K562 (cell line): ENCODE measurements at regions not wholly inside any gene's neighbourhood (a gene's known extent, or its start where the extent isn't known, plus 50 kb on each side); places are given as distances from the start of the nearest gene placed in this dataset.

Source experiments
- ATAC-seq: fragments of 200-7000 bp; cut with Tn5 transposase; 3 replicates; pipeline ENCODE4 v1.9.1; 2020; ENCODE audit warnings: moderate library complexity
- BruUV-seq: library from RNA; stranded (reverse); fragments of 400-500 nt; replicated peaks from 2 replicates; lab custom pipeline; 2021; lab: Mats Ljungman, UMichigan
- CTCF ChIA-PET: fragments of 300-600 bp; formaldehyde crosslinking; extraction: SDS; loops from one replicate; lab custom pipeline; 2021; ENCODE audit warnings: low intra/inter-chr PET ratio; lab: Yijun Ruan, JAX
- POLR2A ChIA-PET: fragments of 300-600, 350-650 bp; sonication (Branson Sonifier 250); formaldehyde crosslinking; extraction: SDS; loops from one replicate; lab custom pipeline; 2021; ENCODE audit warnings: antibody characterized with exemption, inconsistent platforms; lab: Yijun Ruan, JAX
- DNase-seq, 4 experiments: peaks; one replicate each; pipeline versions ENCODE4 v3.0.0 to v3.0.0-alpha.2; 2011 to 2018; ENCODE audit warnings: low spot score in 3 of 4, mixed read lengths in 3 of 4; ENCODE audit errors: extremely low read depth in 1 of 4
- FAIRE-seq: peaks from 2 replicates; lab custom pipeline; 2011; peaks lifted over from hg19 to GRCh38; lab: Jason Lieb, UNC
- H2AFZ ChIP-seq: 2 replicates; pipeline ENCODE4 v1.6.0; 2011; ENCODE audit warnings: low read depth, low read length, control low read depth, inconsistent platforms
- H3K27ac ChIP-seq: fragments of 200-600 bp; 3 replicates; pipeline ENCODE4 v1.8.0; 2011; ENCODE audit warnings: low read depth, mild to moderate bottlenecking, control low read depth, inconsistent platforms, low read length, moderate library complexity, mixed read lengths; ENCODE audit errors: extremely low read depth
- H3K27me3 ChIP-seq, 2 experiments: fragments of 300-600 bp in 1 of 2; 2 replicates in 1 of 2; 3 replicates in 1 of 2; pipeline versions ENCODE4 v1.6.0 to v1.8.0; 2011; ENCODE audit warnings: inconsistent platforms in 2 of 2, low read length in 2 of 2, mild to moderate bottlenecking in 1 of 2, mixed read lengths in 1 of 2, moderate library complexity in 1 of 2; ENCODE audit not compliant: control insufficient read depth in 2 of 2, insufficient read depth in 2 of 2
- H3K36me3 ChIP-seq: fragments of 300-600 bp; 3 replicates; pipeline ENCODE4 v1.8.0; 2011; ENCODE audit warnings: mild to moderate bottlenecking, low read length, inconsistent platforms; ENCODE audit not compliant: control insufficient read depth, insufficient read depth
- H3K4me1 ChIP-seq, 2 experiments: fragments of 200-600 bp in 1 of 2; replicated peaks in 1 of 2; 2 replicates in 1 of 2; 3 replicates in 1 of 2; pipeline versions ENCODE4 v1.5.1 to v1.8.0; 2011; ENCODE audit warnings: inconsistent platforms in 2 of 2, low read length in 2 of 2, mild to moderate bottlenecking in 1 of 2, mixed read lengths in 1 of 2, moderate library complexity in 1 of 2; ENCODE audit not compliant: control insufficient read depth in 2 of 2, insufficient read depth in 2 of 2
- H3K4me2 ChIP-seq: 2 replicates; pipeline ENCODE4 v1.6.1; 2011; ENCODE audit warnings: low read length, control low read depth, inconsistent platforms, mixed read lengths; ENCODE audit not compliant: insufficient read depth
- H3K4me3 ChIP-seq: fragments of 200-600 bp; sonication (generic), shearing (Covaris generic); 2 replicates; pipeline ENCODE4 v1.5.1; 2016; ENCODE audit warnings: control low read depth, inconsistent platforms
- H3K79me2 ChIP-seq: fragments of 200-600 bp; 3 replicates; pipeline ENCODE4 v1.8.0; 2011; ENCODE audit warnings: low read length, inconsistent platforms; ENCODE audit not compliant: control insufficient read depth, insufficient read depth
- H3K9ac ChIP-seq, 2 experiments: 2 replicates each; pipeline versions ENCODE4 v1.6.0 to v1.6.1; 2011; ENCODE audit warnings: low read depth in 2 of 2, low read length in 2 of 2, control low read depth in 1 of 2, inconsistent platforms in 1 of 2, mild to moderate bottlenecking in 1 of 2, mixed read lengths in 1 of 2; ENCODE audit not compliant: insufficient read depth in 1 of 2
- H3K9me1 ChIP-seq: one replicate; pipeline ENCODE4 v1.6.0; 2011; ENCODE audit warnings: inconsistent platforms, mild to moderate bottlenecking, low read length, moderate library complexity; ENCODE audit not compliant: control insufficient read depth, insufficient read depth
- H3K9me3 ChIP-seq: replicated peaks from 2 replicates; pipeline ENCODE4 v1.5.1; 2011; ENCODE audit warnings: low read depth, low read length, inconsistent platforms; ENCODE audit not compliant: control insufficient read depth, insufficient read depth
- H4K20me1 ChIP-seq: replicated peaks from 2 replicates; pipeline ENCODE4 v1.6.1; 2011; ENCODE audit warnings: low read length, inconsistent platforms, mixed read lengths; ENCODE audit not compliant: control insufficient read depth, insufficient read depth
- CC2D1A ChIP-seq: fragments of 450-650 bp; IDR thresholded peaks from 2 replicates; pipeline ENCODE4 v1.6.1; 2017; ENCODE audit warnings: mild to moderate bottlenecking
- ETV1 ChIP-seq: fragments of 450-650 bp; conservative IDR thresholded peaks from 2 replicates; pipeline ENCODE4 v1.6.1; 2016; ENCODE audit warnings: missing genetic modification characterization, control low read depth, low read depth, missing compliant biosample characterization
- FOXA1 ChIP-seq: fragments of 450-650 bp; IDR thresholded peaks from 2 replicates; pipeline ENCODE4 v1.6.1; 2016; ENCODE audit warnings: mild to moderate bottlenecking, borderline replicate concordance
- JUNB ChIP-seq: fragments of 450-650 bp; formaldehyde crosslinking; conservative IDR thresholded peaks from 2 replicates; pipeline ENCODE4 v1.4.0; 2020; ENCODE audit warnings: mild to moderate bottlenecking
- KAT7 ChIP-seq: sonication (generic); formaldehyde crosslinking; IDR thresholded peaks from 2 replicates; pipeline ENCODE4 v1.8.0; 2022; ENCODE audit warnings: missing genetic modification reagents, mild to moderate bottlenecking, borderline replicate concordance
- L3MBTL2 ChIP-seq: fragments of 450-650 bp; IDR thresholded peaks from 2 replicates; pipeline ENCODE4 v1.6.1; 2016; ENCODE audit warnings: mild to moderate bottlenecking, moderate library complexity
- LARP7 ChIP-seq: fragments of 450-650 bp; IDR thresholded peaks from 2 replicates; pipeline ENCODE4 v1.6.1; 2016
- NCOR1 ChIP-seq: fragments of 450-650 bp; IDR thresholded peaks from 2 replicates; pipeline ENCODE4 v1.6.1; 2016; ENCODE audit warnings: mild to moderate bottlenecking, moderate library complexity
- NFYB ChIP-seq: IDR thresholded peaks from 2 replicates; pipeline ENCODE4 v1.6.1; 2011; ENCODE audit warnings: mild to moderate bottlenecking, moderate library complexity; ENCODE audit not compliant: insufficient read length; ENCODE audit errors: extremely low read depth
- RAD21 ChIP-seq, 2 experiments: fragments of 250-450 bp in 1 of 2; fragments of 450-650 bp in 1 of 2; sonication (Bioruptor Pico) in 1 of 2; formaldehyde crosslinking in 1 of 2; IDR thresholded peaks in 1 of 2; conservative IDR thresholded peaks in 1 of 2; 2 replicates each; pipeline versions ENCODE4 v1.4.0 to v1.8.0; 2020 to 2022; ENCODE audit warnings: mild to moderate bottlenecking in 2 of 2, moderate library complexity in 1 of 2
- SNIP1 ChIP-seq: fragments of 450-650 bp; IDR thresholded peaks from 2 replicates; pipeline ENCODE4 v1.7.1; 2017; ENCODE audit warnings: low read depth, mild to moderate bottlenecking
- STAG1 ChIP-seq: sonication (generic); formaldehyde crosslinking; IDR thresholded peaks from 2 replicates; pipeline ENCODE4 v1.5.0; 2020; ENCODE audit warnings: missing genetic modification reagents, borderline replicate concordance
- ZBTB1 ChIP-seq: sonication (generic); formaldehyde crosslinking; IDR thresholded peaks from 2 replicates; pipeline ENCODE4 v1.8.1; 2023; ENCODE audit warnings: missing genetic modification reagents, low read depth, mild to moderate bottlenecking, borderline replicate concordance
- ZFPM2 ChIP-seq: fragments of 250-450 bp; sonication (Bioruptor Pico); IDR thresholded peaks from 2 replicates; pipeline ENCODE4 v1.5.1; 2022; ENCODE audit warnings: mild to moderate bottlenecking
- ZNF274 ChIP-seq: IDR thresholded peaks from 2 replicates; pipeline ENCODE4 v1.6.1; 2011; ENCODE audit warnings: low read depth, mild to moderate bottlenecking, low read length, moderate library complexity, borderline replicate concordance
- ZNF354B ChIP-seq: fragments of 250-450 bp; sonication (Bioruptor Pico); IDR thresholded peaks from 2 replicates; pipeline ENCODE4 v1.4.0; 2020
- ZNF764 ChIP-seq: fragments of 250-450 bp; sonication (Bioruptor Pico); IDR thresholded peaks from 2 replicates; pipeline ENCODE4 v1.4.0; 2020; ENCODE audit warnings: low read depth, mild to moderate bottlenecking, moderate library complexity
- WGBS: fragments of 100-300 bp; shearing (Covaris generic); methylation state at CpG from one replicate; pipeline ENCODE4 v1.1.6; 2016; ENCODE audit warnings: low coverage, mixed read lengths; ENCODE audit not compliant: insufficient coverage; ENCODE audit errors: missing lambda C conversion rate; 5-methylcytosine and 5-hydroxymethylcytosine counted together
- in situ Hi-C: fragments of 300-500 bp; cut with MboI; formaldehyde crosslinking; loops from 4 replicates; pipeline ENCODE4 v1.15.0; 2018; ENCODE audit warnings: inconsistent platforms, mixed read lengths
- intact Hi-C: fragments of 100-400 bp; cut with micrococcal nuclease; formaldehyde crosslinking; loops from 2 replicates; pipeline ENCODE4 v1.14.2; 2022
- TF ChIP-seq, protein P1 (sequence below), 3 experiments: fragments of 200-800 bp in 1 of 3; sonication (Bioruptor generic) in 1 of 3; sonication (generic) in 1 of 3; formaldehyde crosslinking in 1 of 3; IDR thresholded peaks; 2 replicates each; pipeline versions ENCODE4 v1.6.1 to v1.8.0; 2016 to 2022; ENCODE audit warnings: mild to moderate bottlenecking in 2 of 3, missing compliant biosample characterization in 2 of 3, missing genetic modification characterization in 2 of 3, missing genetic modification reagents in 1 of 3

DNA sequence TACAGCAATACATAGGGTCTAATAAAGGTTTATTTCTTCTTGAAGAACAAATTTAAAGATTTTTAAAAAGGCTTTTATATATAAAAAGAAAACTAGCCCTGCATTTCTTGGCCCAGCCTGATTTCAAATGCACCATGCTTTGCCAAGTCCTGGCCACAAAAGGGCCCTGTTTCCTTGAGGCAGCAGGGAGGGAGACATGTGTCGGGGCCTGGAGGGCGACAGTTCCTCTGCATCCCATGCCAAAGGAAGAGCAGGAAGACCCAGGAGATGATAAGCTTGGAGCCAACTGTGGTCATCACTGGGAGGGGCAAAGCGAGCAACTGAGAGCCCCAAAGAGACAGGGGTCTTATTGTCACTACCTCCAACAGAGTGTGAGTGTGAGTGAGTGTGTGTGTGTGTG lies 571.5 kb upstream of the PSMD7 start:
- Histone ChIP-seq H3K9me1 (no peaks in the 10 kb centered on the region), H3K9me3 (no peaks in the 10 kb centered on the region), H3K36me3 (no peaks in the 10 kb centered on the region), H3K4me1 (no peaks in the 10 kb centered on the region), H2AFZ (no peak overlapping the region), H3K9ac (no peak overlapping the region), H3K4me2 (no peak overlapping the region), H3K4me3 (no peak overlapping the region), H3K27me3 (no peaks in the 10 kb centered on the region), H4K20me1 (no peaks in the 10 kb centered on the region), H3K27ac (no peak overlapping the region), H3K79me2 (no peaks in the 10 kb centered on the region)
- ATAC-seq (no peak), FAIRE-seq (no peak), DNase-seq (no peak)
- intact Hi-C loops (no loop called here), in situ Hi-C loops (no loop called here)
- ChIA-PET CTCF (no interaction called here), POLR2A (no interaction called here)
- TF ChIP-seq LARP7 (no peak), KAT7 (CRISPR knock-in tag) (no peak), ZFPM2 (CRISPR knock-in tag) (no peak), ETV1 (tag) (no peak), ZNF354B (CRISPR knock-in tag) (no peak)
- 0% methylated on average over 3 of the region's 3 CpGs for WGBS
- no TSS peak for BruUV-seq

DNA sequence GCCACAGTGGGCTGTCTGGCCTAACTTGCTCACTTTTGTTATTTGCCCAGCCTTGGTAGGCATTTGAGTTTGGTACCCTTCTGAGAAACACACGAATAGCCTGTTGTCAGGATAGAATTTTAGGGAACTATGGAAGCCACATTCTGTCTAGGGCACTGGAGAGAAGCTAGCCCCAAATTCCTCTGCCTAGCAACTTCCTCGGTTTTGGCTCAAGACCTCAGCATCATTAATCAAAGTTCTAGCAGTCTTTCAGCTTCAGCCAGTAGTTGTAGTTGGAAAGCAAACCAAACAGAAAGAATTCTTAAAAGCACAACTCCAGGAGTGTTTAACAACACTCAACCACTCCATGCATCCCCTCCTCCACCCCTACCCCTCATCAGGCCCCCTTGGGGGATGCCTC lies 572.1 kb upstream of the PSMD7 start:
- TF ChIP-seq, protein P1, sequence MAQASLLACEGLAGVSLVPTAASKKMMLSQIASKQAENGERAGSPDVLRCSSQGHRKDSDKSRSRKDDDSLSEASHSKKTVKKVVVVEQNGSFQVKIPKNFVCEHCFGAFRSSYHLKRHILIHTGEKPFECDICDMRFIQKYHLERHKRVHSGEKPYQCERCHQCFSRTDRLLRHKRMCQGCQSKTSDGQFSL (CRISPR knock-in tag; IDR thresholded peaks at IDR 0.05): no peak
- TF ChIP-seq, protein P1 (tag; IDR thresholded peaks at IDR 0.05): no peak
- TF ChIP-seq JUNB (CRISPR knock-in tag) (no peak), KAT7 (CRISPR knock-in tag) (no peak), NFYB (no peak), RAD21 (CRISPR knock-in tag; conservative IDR thresholded peaks at IDR 0.05 in 1 of 2, IDR thresholded peaks at IDR 0.05 in 1 of 2) (no peak), FOXA1 (no peak), STAG1 (CRISPR knock-in tag) (no peak), NCOR1 (no peak), ZNF764 (no peak), SNIP1 (no peak), ZBTB1 (CRISPR knock-in tag) (no peak), L3MBTL2 (no peak), CC2D1A (no peak), ZNF274 (no peak)
- FAIRE-seq (no peak), DNase-seq (no peak), ATAC-seq (no peak)
- no peak overlapping the region for H2AFZ ChIP-seq
- no peaks in the 10 kb centered on the region for H3K9me1 ChIP-seq
- H3K79me2 ChIP-seq: no peaks in the 10 kb centered on the region
- no peaks in the 10 kb centered on the region; a peak in 1 of 5 replicates for H3K27me3 ChIP-seq
- CTCF ChIA-PET: no interaction called here
- no peak overlapping the region for H3K27ac ChIP-seq
- H3K4me2 ChIP-seq: no peak overlapping the region
- no peak overlapping the region for H3K4me3 ChIP-seq
- H3K9ac ChIP-seq: no peak overlapping the region
- H4K20me1 ChIP-seq: no peaks in the 10 kb centered on the region
- in situ Hi-C loops: no loop called here
- BruUV-seq: no TSS peak
- H3K9me3 ChIP-seq: no peaks in the 10 kb centered on the region
- intact Hi-C loops: no loop called here
- H3K36me3 ChIP-seq: no peaks in the 10 kb centered on the region
- POLR2A ChIA-PET: no interaction called here
- no peaks in the 10 kb centered on the region for H3K4me1 ChIP-seq
- WGBS: 6% methylated on average over 2 of the region's 2 CpGs
